IMR-90 (cell line): ENCODE measurements at regions not wholly inside any gene's neighbourhood (a gene's known extent, or its start where the extent isn't known, plus 50 kb on each side); places are given as distances from the start of the nearest gene placed in this dataset.

Source experiments
- ATAC-seq: fragments of 200-7000 bp; cut with Tn5 transposase; 2 replicates; pipeline ENCODE4 v1.9.1; 2020; ENCODE audit warnings: low read depth, mild to moderate bottlenecking, moderate library complexity
- BruUV-seq: library from RNA; stranded (reverse); fragments of 400-500 nt; replicated peaks from 2 replicates; lab custom pipeline; 2021; lab: Mats Ljungman, UMichigan
- CTCF ChIA-PET: fragments of 300-600 bp; formaldehyde crosslinking; extraction: SDS; loops from one replicate; lab custom pipeline; 2021; ENCODE audit warnings: antibody characterized with exemption; lab: Yijun Ruan, JAX
- POLR2A ChIA-PET: fragments of 300-600 bp; sonication (Branson Sonifier 250); formaldehyde crosslinking; loops from one replicate; lab custom pipeline; 2022; ENCODE audit warnings: antibody characterized with exemption; ENCODE audit not compliant: unreplicated experiment; lab: Charles Lee
- DNase-seq: peaks from one replicate; pipeline ENCODE4 v3.0.0; 2013
- H2AFZ ChIP-seq: replicated peaks from 2 replicates; pipeline ENCODE3; 2013; ENCODE audit warnings: low read length, mild to moderate bottlenecking; ENCODE audit not compliant: poor library complexity
- H2AK5ac ChIP-seq: 2 replicates; pipeline ENCODE4 v1.6.1; 2013; ENCODE audit warnings: low read depth, low read length, inconsistent platforms
- H2AK9ac ChIP-seq: replicated peaks from 2 replicates; pipeline ENCODE3; 2013; ENCODE audit warnings: mild to moderate bottlenecking, low read depth, low read length, moderate library complexity; ENCODE audit not compliant: poor library complexity
- H2BK120ac ChIP-seq: 2 replicates; pipeline ENCODE4 v1.6.1; 2013; ENCODE audit warnings: low read depth, low read length, inconsistent platforms
- H2BK15ac ChIP-seq: 3 replicates; pipeline ENCODE4 v1.6.1; 2013; ENCODE audit warnings: low read depth, low read length, inconsistent platforms
- H2BK20ac ChIP-seq: 2 replicates; pipeline ENCODE4 v1.6.1; 2013; ENCODE audit warnings: low read depth, mild to moderate bottlenecking, inconsistent platforms, low read length, moderate library complexity
- H2BK5ac ChIP-seq: 2 replicates; pipeline ENCODE4 v1.6.1; 2013; ENCODE audit warnings: mild to moderate bottlenecking, low read depth, low read length, inconsistent platforms; ENCODE audit not compliant: poor library complexity, severe bottlenecking
- H3K14ac ChIP-seq: replicated peaks from 2 replicates; pipeline ENCODE4 v1.6.1; 2013; ENCODE audit warnings: low read depth, low read length, inconsistent platforms
- H3K18ac ChIP-seq: 2 replicates; pipeline ENCODE4 v1.6.1; 2013; ENCODE audit warnings: low read depth, low read length, control low read depth
- H3K23ac ChIP-seq: 2 replicates; pipeline ENCODE4 v1.6.1; 2013; ENCODE audit warnings: low read depth, low read length, inconsistent platforms
- H3K27ac ChIP-seq: 2 replicates; pipeline ENCODE4 v1.5.1; 2013; ENCODE audit warnings: mild to moderate bottlenecking, control low read depth, low read length; ENCODE audit not compliant: insufficient read depth
- H3K27me3 ChIP-seq: 2 replicates; pipeline ENCODE4 v1.6.1; 2013; ENCODE audit warnings: low read length; ENCODE audit not compliant: control insufficient read depth, insufficient read depth
- H3K36me3 ChIP-seq: 2 replicates; pipeline ENCODE4 v1.6.1; 2013; ENCODE audit warnings: low read length, mixed read lengths; ENCODE audit not compliant: control insufficient read depth, insufficient read depth
- H3K4ac ChIP-seq: 2 replicates; pipeline ENCODE4 v1.6.1; 2013; ENCODE audit warnings: low read depth, low read length, inconsistent platforms
- H3K4me1 ChIP-seq: 2 replicates; pipeline ENCODE4 v1.6.1; 2013; ENCODE audit warnings: low read length, mixed read lengths; ENCODE audit not compliant: control insufficient read depth, insufficient read depth
- H3K4me2 ChIP-seq: 2 replicates; pipeline ENCODE4 v1.6.1; 2013; ENCODE audit warnings: low read depth, mild to moderate bottlenecking, control low read depth, low read length, moderate library complexity
- H3K4me3 ChIP-seq: 2 replicates; pipeline ENCODE4 v1.5.1; 2013; ENCODE audit warnings: low read depth, mild to moderate bottlenecking, control low read depth, low read length, moderate library complexity; ENCODE audit not compliant: insufficient read depth
- H3K56ac ChIP-seq: 2 replicates; pipeline ENCODE4 v1.6.1; 2013; ENCODE audit warnings: low read length, inconsistent platforms; ENCODE audit not compliant: insufficient read depth; ENCODE audit errors: extremely low read depth
- H3K79me1 ChIP-seq, 2 experiments: 2 replicates each; pipeline ENCODE4 v1.6.1; 2013; ENCODE audit warnings: low read length in 2 of 2, inconsistent platforms in 1 of 2, low read depth in 1 of 2
- H3K9ac ChIP-seq: 2 replicates; pipeline ENCODE4 v1.6.1; 2013; ENCODE audit warnings: low read depth, low read length, control low read depth
- H3K9me1 ChIP-seq: 2 replicates; pipeline ENCODE4 v1.6.1; 2013; ENCODE audit warnings: low read length, inconsistent platforms; ENCODE audit not compliant: insufficient read depth
- H3K9me3 ChIP-seq: 2 replicates; pipeline ENCODE4 v1.6.1; 2013; ENCODE audit warnings: low read length; ENCODE audit not compliant: control insufficient read depth, insufficient read depth
- H4K20me1 ChIP-seq: 2 replicates; pipeline ENCODE4 v1.6.1; 2013; ENCODE audit warnings: low read length, inconsistent platforms; ENCODE audit not compliant: insufficient read depth
- H4K5ac ChIP-seq: 2 replicates; pipeline ENCODE4 v1.6.1; 2013; ENCODE audit warnings: mild to moderate bottlenecking, low read depth, low read length, control low read depth
- H4K8ac ChIP-seq, 2 experiments: 2 replicates each; pipeline ENCODE4 v1.6.1; 2013; ENCODE audit warnings: low read depth in 2 of 2, low read length in 2 of 2, control low read depth in 1 of 2, inconsistent platforms in 1 of 2
- H4K91ac ChIP-seq: 2 replicates; pipeline ENCODE4 v1.6.1; 2013; ENCODE audit warnings: low read depth, low read length, inconsistent platforms; ENCODE audit not compliant: insufficient read depth
- CHD1 ChIP-seq: IDR thresholded peaks from 2 replicates; pipeline ENCODE4 v1.6.1; 2012; ENCODE audit warnings: low read depth, low read length, improper control_type of control experiment
- CTCF ChIP-seq: conservative IDR thresholded peaks from 2 replicates; pipeline ENCODE4 v1.5.1; 2012; ENCODE audit warnings: mild to moderate bottlenecking, low read depth, low read length, improper control_type of control experiment
- ELK1 ChIP-seq: fragments of 150-350 bp; IDR thresholded peaks from 2 replicates; pipeline ENCODE4 v1.6.1; 2016; ENCODE audit warnings: low read depth, mild to moderate bottlenecking, low read length, moderate library complexity, borderline replicate concordance
- MAFK ChIP-seq: IDR thresholded peaks from 2 replicates; pipeline ENCODE4 v1.6.1; 2012; ENCODE audit warnings: low read depth, low read length, improper control_type of control experiment
- RAD21 ChIP-seq: IDR thresholded peaks from 2 replicates; pipeline ENCODE4 v1.6.1; 2012; ENCODE audit warnings: low read length, improper control_type of control experiment
- RFX5 ChIP-seq: IDR thresholded peaks from 2 replicates; pipeline ENCODE4 v1.8.0; 2012; ENCODE audit warnings: low read depth, mild to moderate bottlenecking, low read length, moderate library complexity
- WGBS, 2 experiments: methylation state at CpG; one replicate each; pipeline versions ENCODE4 v1.1.5 to v1.1.7; 2013; ENCODE audit warnings: missing lambda C conversion rate in 2 of 2; ENCODE audit not compliant: insufficient read length in 1 of 2; ENCODE audit errors: extremely low coverage in 2 of 2; 5-methylcytosine and 5-hydroxymethylcytosine counted together
- dilution Hi-C: fragments of 300-500 bp; cut with HindIII; formaldehyde crosslinking; loops from one replicate; pipeline ENCODE4 v1.14.3; 2018; ENCODE audit warnings: low sequenced_read_pairs; ENCODE audit not compliant: unreplicated experiment
- in situ Hi-C: fragments of 300-500 bp; cut with MboI; formaldehyde crosslinking; loops from 3 replicates; pipeline ENCODE4 v1.14.3; 2019; ENCODE audit warnings: low sequenced_read_pairs, inconsistent platforms, mixed read lengths
- intact Hi-C: fragments of 100-400 bp; cut with micrococcal nuclease; formaldehyde crosslinking; loops from 2 replicates; pipeline ENCODE4 v1.10.0; 2022

GRCh38 chr17:73698966-73699365 is 54.7 kb upstream of the SDK2 start:
- Histone ChIP-seq H4K8ac (no peak overlapping the region), H3K9me1 (no peaks in the 10 kb centered on the region), H3K27me3 (no peaks in the 10 kb centered on the region), H3K14ac (no peak overlapping the region), H2BK15ac (no peak overlapping the region), H3K18ac (no peak overlapping the region), H2BK5ac (no peak overlapping the region), H3K27ac (no peak overlapping the region), H3K4ac (no peak overlapping the region), H3K23ac (no peak overlapping the region), H3K9ac (no peak overlapping the region), H2AK9ac (no peak overlapping the region), H3K4me3 (no peak overlapping the region), H4K20me1 (no peaks in the 10 kb centered on the region), H3K4me1 (no peaks in the 10 kb centered on the region), H3K4me2 (no peak overlapping the region), H3K9me3 (peaks cover 32% of the 10 kb centered on the region), H3K56ac (no peak overlapping the region), H2AFZ (no peak overlapping the region), H4K5ac (no peak overlapping the region), H2BK120ac (no peak overlapping the region), H3K36me3 (no peaks in the 10 kb centered on the region), H4K91ac (no peak overlapping the region), H2BK20ac (no peak overlapping the region), H3K79me1 (no peaks in the 10 kb centered on the region), H2AK5ac (no peak overlapping the region)
- TF ChIP-seq RAD21 (no peak), CHD1 (no peak), MAFK (no peak), ELK1 (no peak), CTCF (no peak), RFX5 (no peak)
- ATAC-seq (no peak), DNase-seq (no peak)
- in situ Hi-C loops = no loop called here
- dilution Hi-C loops = no loop called here
- no TSS peak for BruUV-seq
- intact Hi-C loops = no loop called here
- POLR2A ChIA-PET = no interaction called here
- CTCF ChIA-PET = no interaction called here
- no CpG with 5 or more reads among the region's 5 CpGs for WGBS, 2 experiments
